ENCODE measurements at regions not wholly inside any gene's neighbourhood (a gene's known extent, or its start where the extent isn't known, plus 50 kb on each side); places are given as distances from the start of the nearest gene placed in this dataset.

DNA sequence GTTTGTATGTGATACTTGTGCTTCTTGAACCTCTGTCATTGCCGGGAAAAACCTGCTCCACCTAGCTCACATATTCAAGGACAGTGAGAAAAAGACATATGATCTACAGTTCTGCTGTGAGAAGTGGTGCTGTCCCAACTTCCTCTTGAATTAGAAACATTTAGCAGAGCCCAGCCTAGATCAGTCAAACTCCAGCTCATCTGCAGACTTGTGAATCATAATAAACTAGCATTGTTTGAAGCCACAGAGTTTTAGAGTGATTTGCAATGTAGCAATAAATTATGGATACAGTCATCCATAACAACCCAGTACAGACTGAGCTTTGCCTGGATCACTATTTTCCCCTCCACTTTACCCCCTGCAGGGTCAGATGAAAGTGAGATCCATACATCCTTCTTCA is 497.8 kb downstream of the PLA2G4A start:
- DNase-seq = no peak

- no peak for DNase-seq
These were observed 507.9 kb downstream of the PLA2G4A start for GRCh38 chr1:187336441-187337168.

- DNase-seq = no peak
These were observed 510.1 kb downstream of the PLA2G4A start for GRCh38 chr1:187338762-187339412.

DNA sequence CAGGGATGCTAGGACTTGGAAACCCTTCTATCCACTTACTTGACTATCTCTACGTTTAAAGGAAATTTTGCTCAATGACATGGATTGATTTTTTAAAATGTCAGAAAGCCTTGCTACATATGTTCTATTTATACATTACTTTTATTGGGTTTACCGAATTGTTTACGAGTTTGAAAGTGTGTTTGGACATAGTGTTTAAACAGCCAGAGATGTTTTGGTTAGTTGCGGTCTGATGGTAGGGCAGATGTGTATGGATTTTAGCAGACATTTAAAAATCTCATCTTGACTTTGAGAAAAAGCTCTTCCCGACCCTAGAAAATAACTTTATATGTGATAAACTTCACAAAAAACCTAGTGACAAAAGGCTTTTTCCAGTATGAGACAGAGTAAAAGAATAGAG is 513.7 kb downstream of the PLA2G4A start:
- no peak for DNase-seq

DNA sequence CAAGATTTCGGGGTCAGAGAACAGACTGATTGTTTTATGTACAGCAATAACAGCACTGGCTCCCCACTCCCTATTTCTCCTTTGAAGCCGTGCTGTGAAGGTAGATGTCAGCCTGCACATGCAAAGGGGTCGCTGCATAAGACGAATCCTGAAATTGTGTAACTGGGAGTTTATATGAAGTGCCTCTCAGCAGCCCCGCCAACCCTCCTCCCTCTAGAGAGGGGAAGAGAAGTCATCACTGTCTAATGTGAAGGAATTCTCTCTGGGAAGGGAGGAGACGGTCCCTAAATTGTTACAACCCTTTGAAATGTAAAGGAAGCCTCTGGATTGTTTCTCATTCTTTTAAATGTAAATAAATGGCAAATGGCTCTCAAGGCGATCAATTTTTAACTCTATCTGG is 545.3 kb downstream of the PLA2G4A start:
- no peak for DNase-seq

- no peak for DNase-seq
These were observed 546.0 kb downstream of the PLA2G4A start for GRCh38 chr1:187374742-187375141.

DNA sequence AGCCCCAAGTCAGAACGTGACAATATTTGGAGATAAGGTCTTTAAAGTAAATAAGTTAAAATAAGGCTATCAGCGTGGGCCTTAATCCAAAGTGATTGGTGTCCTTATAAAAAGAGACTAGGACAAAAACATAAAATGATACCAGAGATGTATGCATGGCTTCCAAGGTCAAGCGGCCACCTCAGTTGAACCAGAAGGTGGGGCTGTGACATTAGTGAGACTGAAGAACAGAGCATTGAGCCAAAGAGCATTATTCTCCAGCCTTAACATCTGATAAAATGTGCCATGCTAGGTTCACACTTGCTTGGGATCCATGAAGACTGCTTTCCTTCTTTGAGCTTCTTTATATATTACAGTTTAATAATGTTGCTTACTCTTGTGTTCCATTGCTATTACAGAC is 554.6 kb downstream of the PLA2G4A start:
- peak; percentile 40 for DNase-seq

DNA sequence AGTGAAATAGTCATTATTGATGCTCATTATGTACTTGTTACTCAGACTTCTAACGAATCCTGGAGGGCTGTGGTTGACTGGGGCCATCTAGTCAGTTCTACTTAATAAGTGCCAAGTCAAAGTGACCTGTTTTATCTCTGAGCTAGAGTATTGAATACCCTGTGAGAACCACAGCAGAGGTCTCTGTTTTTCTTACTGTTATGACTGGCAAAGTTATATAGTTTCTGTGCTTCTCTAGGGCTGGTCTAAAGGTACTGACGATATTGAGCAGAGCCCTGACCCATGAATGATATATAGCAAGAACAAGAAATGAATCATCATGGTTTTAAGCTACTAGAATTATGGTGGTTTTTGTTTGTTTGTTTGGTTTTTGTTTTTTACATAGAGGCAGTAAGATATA is 555.8 kb downstream of the PLA2G4A start:
- no peak for DNase-seq

DNA sequence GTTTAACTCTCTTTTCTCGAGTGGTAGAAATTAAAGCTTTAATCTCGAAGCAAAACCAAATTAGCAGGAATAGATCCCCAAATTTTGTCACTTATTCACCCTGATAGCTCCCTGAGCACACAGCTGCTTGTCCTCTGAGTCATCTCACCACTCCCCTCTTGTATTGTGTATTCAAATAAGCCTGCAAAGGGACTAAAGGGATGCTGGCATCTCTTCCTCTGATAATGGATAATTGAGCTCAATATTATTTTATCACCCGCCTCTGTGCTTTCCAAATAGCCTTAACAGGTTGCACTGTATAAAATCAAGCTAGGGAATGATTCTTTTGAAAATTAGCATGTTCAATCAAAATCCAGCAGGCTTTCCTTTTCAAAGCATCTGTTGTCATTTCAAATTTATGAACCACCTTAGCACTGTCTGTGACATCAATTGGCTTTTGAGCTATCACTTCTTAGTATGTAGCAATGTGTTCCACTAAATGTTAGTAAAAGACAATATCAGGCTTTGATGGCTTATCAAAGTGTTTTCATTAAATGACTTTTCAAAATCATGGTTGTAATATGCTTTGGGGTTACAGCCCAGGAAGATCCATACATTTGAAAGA is 561.6 kb downstream of the PLA2G4A start:
- no peak for DNase-seq

DNA sequence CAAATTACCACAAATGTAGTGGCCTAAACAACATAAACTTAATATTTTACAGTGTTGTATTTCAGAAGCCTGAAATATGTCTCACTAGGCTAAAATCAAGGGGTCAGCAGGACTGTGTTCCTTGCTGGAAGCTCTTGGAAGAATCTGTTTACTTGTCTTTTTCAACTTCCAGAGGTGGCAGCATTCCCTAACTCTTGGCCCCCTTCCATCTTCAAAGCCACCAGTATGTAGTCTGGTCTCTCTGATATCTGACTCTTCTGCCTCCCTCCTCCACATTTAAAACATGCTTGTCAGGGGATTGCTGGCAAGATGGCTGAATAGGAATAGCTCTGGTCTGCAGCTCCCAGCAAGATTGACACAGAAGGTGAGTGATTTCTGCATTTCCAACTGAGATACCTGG is 567.5 kb downstream of the PLA2G4A start:
- DNase-seq = no peak

- DNase-seq = no peak
These were observed 568.4 kb downstream of the PLA2G4A start for GRCh38 chr1:187396929-187397796.

GRCh38 chr1:187408212-187409004 is 579.7 kb downstream of the PLA2G4A start:
- no peak for DNase-seq

DNA sequence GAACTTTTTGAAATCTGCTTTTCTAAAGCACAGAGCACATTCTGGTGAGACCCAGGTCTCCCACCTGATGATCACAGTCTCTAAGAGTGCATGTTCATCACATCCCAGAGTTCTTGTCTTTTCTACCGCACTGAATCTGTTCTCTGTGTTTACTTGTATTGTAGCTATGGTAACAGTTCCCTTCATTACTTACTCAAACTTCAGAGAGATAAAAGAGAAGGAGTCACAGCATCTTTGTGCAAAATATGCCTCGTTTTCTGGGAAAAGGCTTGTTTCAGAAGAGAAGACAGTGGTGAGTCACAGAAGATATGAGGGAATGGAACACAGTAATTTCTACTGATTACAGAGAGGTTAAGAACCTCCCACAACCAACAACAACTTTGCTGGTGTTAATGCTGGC is 580.6 kb downstream of the PLA2G4A start:
- no peak for DNase-seq

DNA sequence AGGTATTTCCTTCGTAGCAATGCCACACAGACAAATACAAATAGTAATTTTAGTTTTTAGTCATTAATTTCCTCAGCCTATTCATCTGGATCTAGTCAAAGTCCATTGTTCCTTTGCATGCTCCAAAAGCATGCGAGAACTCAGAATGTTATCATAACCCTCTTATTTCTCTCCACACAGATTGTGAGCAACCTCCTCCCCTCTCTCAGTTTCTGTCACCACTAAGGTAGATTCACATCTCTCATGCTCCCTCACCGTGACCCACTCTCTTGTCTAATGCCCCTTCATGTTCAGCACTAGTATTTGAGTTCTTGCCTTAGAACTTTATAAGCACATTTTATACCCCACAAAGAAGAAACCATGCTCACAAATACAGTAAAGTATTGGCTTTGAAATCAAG is 582.4 kb downstream of the PLA2G4A start:
- no peak for DNase-seq

- peak; percentile 58 for DNase-seq
These were observed 584.8 kb downstream of the PLA2G4A start for GRCh38 chr1:187413405-187414169.

GRCh38 chr1:187415065-187415464 is 586.3 kb downstream of the PLA2G4A start:
- no peak for DNase-seq

GRCh38 chr1:187417520-187417919 is 588.8 kb downstream of the PLA2G4A start:
- DNase-seq = no peak

GRCh38 chr1:187433598-187433997 is 604.8 kb downstream of the PLA2G4A start:
- no peak for DNase-seq

GRCh38 chr1:187442603-187443002 is 613.9 kb downstream of the PLA2G4A start:
- no peak for DNase-seq

DNA sequence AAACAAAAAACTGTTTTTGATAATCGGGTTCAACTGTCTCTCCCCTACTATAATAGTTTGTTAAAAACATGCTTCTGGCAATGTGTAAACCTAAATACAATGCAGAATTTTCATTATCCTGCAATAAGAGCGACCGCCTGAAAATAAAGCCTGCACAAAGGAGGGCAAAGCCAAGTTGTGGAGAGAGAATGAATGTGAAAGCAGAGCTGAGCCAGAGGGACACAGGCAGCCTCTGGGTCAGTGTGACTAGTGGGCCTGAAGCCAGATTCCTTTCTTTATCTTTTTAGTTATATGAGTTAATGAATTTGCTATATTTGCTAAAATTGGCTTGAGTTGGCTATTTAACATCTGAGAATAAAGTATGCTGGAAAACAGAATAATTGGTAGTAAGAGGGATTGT is 615.2 kb downstream of the PLA2G4A start:
- no peak for DNase-seq

GRCh38 chr1:187445066-187445465 is 616.3 kb downstream of the PLA2G4A start:
- DNase-seq = no peak

GRCh38 chr1:187451238-187451637 is 622.5 kb downstream of the PLA2G4A start:
- DNase-seq = no peak

All from NCI-H82 (cell line).